ENCODE measurements at regions not wholly inside any gene's neighbourhood (a gene's known extent, or its start where the extent isn't known, plus 50 kb on each side); places are given as distances from the start of the nearest gene placed in this dataset.

DNA sequence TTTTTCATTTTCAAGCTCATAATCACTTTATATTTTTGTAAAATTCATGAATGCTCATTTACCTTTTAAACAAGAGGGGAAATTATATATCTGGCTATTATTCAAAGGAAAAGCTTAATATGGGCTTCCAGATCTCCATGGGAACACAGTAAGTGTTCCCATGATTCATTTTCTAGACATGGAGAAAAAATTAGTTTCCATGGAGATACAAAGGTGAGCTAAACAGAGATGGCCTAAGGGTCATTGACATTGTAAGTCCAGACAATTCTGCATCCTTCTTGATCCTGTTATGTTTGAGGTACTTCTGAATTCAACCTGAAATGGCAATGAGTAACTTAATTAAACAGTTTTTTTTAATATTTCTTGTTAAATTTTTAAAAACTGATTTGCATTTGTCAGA, 341.4 kb upstream of the PRR16 start:
- TF ChIP-seq CTCF (IDR thresholded peaks at IDR 0.05): no peak
- no peak for TF ChIP-seq POLR2A (IDR thresholded peaks at IDR 0.05)
